ENCODE measurements at regions not wholly inside any gene's neighbourhood (a gene's known extent, or its start where the extent isn't known, plus 50 kb on each side); places are given as distances from the start of the nearest gene placed in this dataset.

- CTCF ChIA-PET (ENCODE audit: partially characterized antibody) = no interaction called here
- Histone ChIP-seq H3K9me3 (ENCODE audit: insufficient read depth in 2 of 2, low read depth in 1 of 2, low read length in 1 of 2) (peaks cover 2 to 8% of the 10 kb centered on the region in 2 experiments; a peak in 3 of 4 replicates), H3K4ac (replicated peaks; ENCODE audit: insufficient read length, low read depth, low read length) (no peak overlapping the region), H3K23me2 (ENCODE audit: low read depth, low read length) (no peaks in the 10 kb centered on the region), H3K14ac (ENCODE audit: insufficient read length) (no peak overlapping the region), H3K27me3 (replicated peaks in 1 of 4; ENCODE audit: control insufficient read depth in 3 of 4, extremely low read depth in 1 of 4, insufficient read depth in 3 of 4, low read length in 3 of 4) (no peaks in the 10 kb centered on the region), H3K23ac (ENCODE audit: insufficient read length) (no peak overlapping the region), H2AFZ (ENCODE audit: low read length) (no peak overlapping the region), H3K18ac (ENCODE audit: extremely low read depth, low read length) (no peak overlapping the region), H2BK5ac (ENCODE audit: low read depth, low read length) (no peak overlapping the region), H3K4me3 (ENCODE audit: extremely low read depth in 1 of 4, insufficient read depth in 2 of 4, low read depth in 3 of 4, low read length in 4 of 4) (no peak overlapping the region), H2BK12ac (ENCODE audit: low read depth, low read length) (no peak overlapping the region), H3K56ac (replicated peaks; ENCODE audit: insufficient read length, low read depth, low read length) (no peak overlapping the region), H2AK5ac (ENCODE audit: low read depth, low read length) (no peak overlapping the region), H3K4me1 (replicated peaks in 1 of 4; ENCODE audit: control insufficient read depth in 3 of 4, insufficient read depth in 4 of 4, low read length in 3 of 4) (no peaks in the 10 kb centered on the region), H4K5ac (ENCODE audit: insufficient read length, low read depth, low read length) (no peak overlapping the region), H4K8ac (ENCODE audit: extremely low read depth, insufficient read depth, low read length) (no peak overlapping the region), H3K4me2 (ENCODE audit: insufficient read depth in 1 of 2, low read depth in 2 of 2, low read length in 2 of 2) (no peak overlapping the region), H3K79me2 (ENCODE audit: control insufficient read depth in 1 of 2, insufficient read depth in 2 of 2, low read length in 2 of 2) (no peaks in the 10 kb centered on the region), H4K91ac (replicated peaks; ENCODE audit: insufficient read length, low read length) (no peak overlapping the region), H4K20me1 (replicated peaks in 1 of 2; ENCODE audit: control insufficient read depth in 1 of 2, insufficient read depth in 2 of 2, low read length in 2 of 2) (no peaks in the 10 kb centered on the region), H2BK20ac (ENCODE audit: low read length) (no peak overlapping the region), H3K79me1 (ENCODE audit: low read depth, low read length) (no peaks in the 10 kb centered on the region), H3K36me3 (ENCODE audit: control insufficient read depth in 2 of 4, insufficient read depth in 4 of 4, low read length in 3 of 4) (peaks cover 0 to 2% (median 0%) of the 10 kb centered on the region in 4 experiments; a peak in 1 of 8 replicates), H2BK15ac (ENCODE audit: low read length) (no peak overlapping the region), H2BK120ac (replicated peaks; ENCODE audit: low read depth, low read length) (no peak overlapping the region), H3K27ac (ENCODE audit: low read depth, low read length) (no peak overlapping the region), H3K9ac (replicated peaks in 1 of 4; ENCODE audit: extremely low read depth in 1 of 4, low read depth in 3 of 4, low read length in 3 of 4) (no peak overlapping the region)
- TF ChIP-seq MAFK (IDR thresholded peaks at IDR 0.05; ENCODE audit: low read depth, low read length) (peak; percentile 95), JUND (IDR thresholded peaks at IDR 0.05; ENCODE audit: low read length) (no peak)
- no peak for DNase-seq (ENCODE audit: low read depth in 1 of 2, low spot score in 2 of 2)
- POLR2A ChIA-PET (ENCODE audit: partially characterized antibody) = no interaction called here
- no peak for FAIRE-seq
- 93% methylated on average over 1 of the region's 1 CpG; no CpG with 5 or more reads in 1 of the 2 experiments for WGBS, 2 experiments (ENCODE audit: extremely low coverage in 1 of 2, insufficient coverage in 1 of 2, insufficient read length in 1 of 2, insufficient replicate concordance in 2 of 2, low coverage in 1 of 2, low lambda C conversion rate in 2 of 2, missing lambda C conversion rate in 1 of 2)
Observed at GRCh38 chrX:43025806-43026315, 247.9 kb upstream of the PPP1R2C start.
